ENCODE measurements at regions not wholly inside any gene's neighbourhood (a gene's known extent, or its start where the extent isn't known, plus 50 kb on each side); places are given as distances from the start of the nearest gene placed in this dataset.
"Not testable (repeated sequence)": the region's sequence is repeated elsewhere in the genome, so short reads cannot be mapped to it uniquely, and the experiment has no call there.

- TF ChIP-seq, protein P1, sequence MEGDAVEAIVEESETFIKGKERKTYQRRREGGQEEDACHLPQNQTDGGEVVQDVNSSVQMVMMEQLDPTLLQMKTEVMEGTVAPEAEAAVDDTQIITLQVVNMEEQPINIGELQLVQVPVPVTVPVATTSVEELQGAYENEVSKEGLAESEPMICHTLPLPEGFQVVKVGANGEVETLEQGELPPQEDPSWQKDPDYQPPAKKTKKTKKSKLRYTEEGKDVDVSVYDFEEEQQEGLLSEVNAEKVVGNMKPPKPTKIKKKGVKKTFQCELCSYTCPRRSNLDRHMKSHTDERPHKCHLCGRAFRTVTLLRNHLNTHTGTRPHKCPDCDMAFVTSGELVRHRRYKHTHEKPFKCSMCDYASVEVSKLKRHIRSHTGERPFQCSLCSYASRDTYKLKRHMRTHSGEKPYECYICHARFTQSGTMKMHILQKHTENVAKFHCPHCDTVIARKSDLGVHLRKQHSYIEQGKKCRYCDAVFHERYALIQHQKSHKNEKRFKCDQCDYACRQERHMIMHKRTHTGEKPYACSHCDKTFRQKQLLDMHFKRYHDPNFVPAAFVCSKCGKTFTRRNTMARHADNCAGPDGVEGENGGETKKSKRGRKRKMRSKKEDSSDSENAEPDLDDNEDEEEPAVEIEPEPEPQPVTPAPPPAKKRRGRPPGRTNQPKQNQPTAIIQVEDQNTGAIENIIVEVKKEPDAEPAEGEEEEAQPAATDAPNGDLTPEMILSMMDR (IDR thresholded peaks at IDR 0.05): not testable (repeated sequence)
- TF ChIP-seq POLR2A, POLR2AphosphoS5 (IDR thresholded peaks at IDR 0.05): not testable (repeated sequence)
These were observed 842.8 kb upstream of the NDST4 start for GRCh38 chr4:115956054-115956796.
